Neutrophil (primary cell): ENCODE measurements at regions not wholly inside any gene's neighbourhood (a gene's known extent, or its start where the extent isn't known, plus 50 kb on each side); places are given as distances from the start of the nearest gene placed in this dataset.

ENCODE experiments used
- H3K27ac ChIP-seq: fragments of 200-600 bp; sonication (generic); 2 replicates; pipeline ENCODE4 v1.5.1; 2016; ENCODE audit warnings: mild to moderate bottlenecking, moderate library complexity
- H3K27me3 ChIP-seq: fragments of 200-600 bp; sonication (generic); 2 replicates; pipeline ENCODE4 v1.6.0; 2016; ENCODE audit warnings: mild to moderate bottlenecking
- H3K36me3 ChIP-seq: fragments of 200-600 bp; sonication (generic); 2 replicates; pipeline ENCODE4 v1.5.1; 2017
- H3K4me1 ChIP-seq, 2 experiments: fragments of 200-600 bp in 1 of 2; sonication (generic) in 1 of 2; 1 replicate in 1 of 2; 2 replicates in 1 of 2; pipeline versions ENCODE4 v1.5.1 to v1.6.1; 2013 to 2016; ENCODE audit warnings: low read depth in 1 of 2, low read length in 1 of 2, mild to moderate bottlenecking in 1 of 2, moderate library complexity in 1 of 2; ENCODE audit not compliant: control insufficient read depth in 1 of 2, insufficient read depth in 1 of 2
- H3K4me3 ChIP-seq, 2 experiments: fragments of 200-600 bp in 1 of 2; sonication (generic) in 1 of 2; 1 replicate in 1 of 2; 2 replicates in 1 of 2; pipeline ENCODE4 v1.5.1; 2013 to 2016; ENCODE audit warnings: low read depth in 1 of 2, low read length in 1 of 2, mild to moderate bottlenecking in 1 of 2, moderate library complexity in 1 of 2
- H3K9me3 ChIP-seq: fragments of 200-600 bp; sonication (generic); 2 replicates; pipeline ENCODE4 v1.5.1; 2016
- CTCF ChIP-seq: fragments of 200-600 bp; sonication (generic); IDR thresholded peaks from 2 replicates; pipeline ENCODE4 v1.5.1; 2016; ENCODE audit warnings: antibody characterized with exemption

GRCh38 chr4:20353646-20354045, 101.9 kb downstream of the SLIT2 start:
- Histone ChIP-seq H3K4me1 (no peaks in the 10 kb centered on the region), H3K36me3 (no peaks in the 10 kb centered on the region), H3K4me3 (no peak overlapping the region), H3K27ac (no peak overlapping the region), H3K27me3 (no peaks in the 10 kb centered on the region), H3K9me3 (no peaks in the 10 kb centered on the region)
- no peak for TF ChIP-seq CTCF

- H3K4me1 ChIP-seq = no peaks in the 10 kb centered on the region
- no peaks in the 10 kb centered on the region for H3K36me3 ChIP-seq
- no peak for TF ChIP-seq CTCF
- no peaks in the 10 kb centered on the region for H3K9me3 ChIP-seq
- no peak overlapping the region for H3K4me3 ChIP-seq
- no peak overlapping the region for H3K27ac ChIP-seq
- H3K27me3 ChIP-seq = no peaks in the 10 kb centered on the region
These were observed 102.4 kb downstream of the SLIT2 start for GRCh38 chr4:20354120-20354519.

GRCh38 chr4:20356565-20356964, 104.9 kb downstream of the SLIT2 start:
- Histone ChIP-seq H3K4me3 (no peak overlapping the region), H3K27ac (no peak overlapping the region), H3K9me3 (no peaks in the 10 kb centered on the region), H3K27me3 (no peaks in the 10 kb centered on the region), H3K4me1 (no peaks in the 10 kb centered on the region), H3K36me3 (no peaks in the 10 kb centered on the region)
- TF ChIP-seq CTCF = no peak

GRCh38 chr4:20358110-20358509, 106.4 kb downstream of the SLIT2 start:
- H3K4me3 ChIP-seq = no peak overlapping the region
- no peak for TF ChIP-seq CTCF
- no peaks in the 10 kb centered on the region for H3K9me3 ChIP-seq
- H3K27ac ChIP-seq = no peak overlapping the region
- no peaks in the 10 kb centered on the region for H3K36me3 ChIP-seq
- no peaks in the 10 kb centered on the region for H3K27me3 ChIP-seq
- no peaks in the 10 kb centered on the region for H3K4me1 ChIP-seq

- no peak for TF ChIP-seq CTCF
- Histone ChIP-seq H3K4me1 (no peaks in the 10 kb centered on the region), H3K4me3 (no peak overlapping the region), H3K27ac (no peak overlapping the region), H3K27me3 (no peaks in the 10 kb centered on the region), H3K36me3 (no peaks in the 10 kb centered on the region), H3K9me3 (no peaks in the 10 kb centered on the region)
These were observed 108.0 kb downstream of the SLIT2 start for GRCh38 chr4:20359692-20360091.

- no peak for TF ChIP-seq CTCF
- no peak overlapping the region for H3K4me3 ChIP-seq
- H3K27ac ChIP-seq = no peak overlapping the region
- no peaks in the 10 kb centered on the region for H3K4me1 ChIP-seq
- H3K9me3 ChIP-seq = no peaks in the 10 kb centered on the region
- H3K36me3 ChIP-seq = no peaks in the 10 kb centered on the region
- no peaks in the 10 kb centered on the region for H3K27me3 ChIP-seq
These were observed 110.4 kb downstream of the SLIT2 start for GRCh38 chr4:20362148-20362547.
